Liver (tissue), 8 donors: ENCODE measurements at regions not wholly inside any gene's neighbourhood (a gene's known extent, or its start where the extent isn't known, plus 50 kb on each side); places are given as distances from the start of the nearest gene placed in this dataset.
"Not testable (repeated sequence)": the region's sequence is repeated elsewhere in the genome, so short reads cannot be mapped to it uniquely, and the experiment has no call there.

Source experiments
- DNase-seq: peaks from one replicate; pipeline ENCODE4 v3.0.0-alpha.2; 2017; ENCODE audit warnings: low spot score
- H3K27ac ChIP-seq, 2 donors: one replicate each; pipeline ENCODE4 v1.7.0; 2013; ENCODE audit warnings: inconsistent platforms in 2 of 2, low read length in 2 of 2, control low read depth in 1 of 2, low read depth in 1 of 2, mild to moderate bottlenecking in 1 of 2
- H3K27me3 ChIP-seq, 4 donors: one replicate each; pipeline versions ENCODE4 v1.6.1 to v1.7.0; 2013; ENCODE audit warnings: low read length in 3 of 4, inconsistent platforms in 1 of 4, mild to moderate bottlenecking in 1 of 4, moderate library complexity in 1 of 4; ENCODE audit not compliant: control insufficient read depth in 4 of 4, insufficient read depth in 4 of 4
- H3K36me3 ChIP-seq, 4 donors: one replicate each; pipeline versions ENCODE4 v1.6.1 to v1.7.0; 2013; ENCODE audit warnings: low read length in 3 of 4, mild to moderate bottlenecking in 3 of 4, low read depth in 1 of 4, moderate library complexity in 1 of 4; ENCODE audit not compliant: control insufficient read depth in 4 of 4, insufficient read depth in 3 of 4
- H3K4me1 ChIP-seq, 4 donors: one replicate each; pipeline versions ENCODE4 v1.6.1 to v1.7.0; 2013; ENCODE audit warnings: low read length in 3 of 4, mild to moderate bottlenecking in 3 of 4, moderate library complexity in 1 of 4; ENCODE audit not compliant: control insufficient read depth in 4 of 4, insufficient read depth in 4 of 4
- H3K4me3 ChIP-seq, 3 donors: one replicate each; pipeline versions ENCODE4 v1.6.1 to v1.7.0; 2013; ENCODE audit warnings: low read length in 3 of 3, control low read depth in 1 of 3, low read depth in 1 of 3, mild to moderate bottlenecking in 1 of 3
- H3K9ac ChIP-seq, 2 donors: one replicate each; pipeline ENCODE4 v1.7.0; 2013; ENCODE audit warnings: low read length in 2 of 2, mild to moderate bottlenecking in 2 of 2, moderate library complexity in 2 of 2, control low read depth in 1 of 2, low read depth in 1 of 2
- H3K9me3 ChIP-seq, 4 donors: one replicate each; pipeline versions ENCODE4 v1.6.1 to v1.7.0; 2013; ENCODE audit warnings: low read length in 3 of 4; ENCODE audit not compliant: control insufficient read depth in 4 of 4
- EGR1 ChIP-seq, 2 donors: IDR thresholded peaks; 2 replicates each; pipeline ENCODE4 v1.6.1; 2016 to 2018; ENCODE audit warnings: antibody characterized with exemption in 2 of 2, low read depth in 2 of 2
- FOXA1 ChIP-seq: IDR thresholded peaks from 2 replicates; pipeline ENCODE4 v1.6.1; 2016; ENCODE audit warnings: antibody characterized with exemption
- FOXA2 ChIP-seq: IDR thresholded peaks from 2 replicates; pipeline ENCODE4 v1.6.1; 2016; ENCODE audit warnings: antibody characterized with exemption
- GABPA ChIP-seq, 2 donors: IDR thresholded peaks in 1 of 2; conservative IDR thresholded peaks in 1 of 2; 2 replicates each; pipeline ENCODE4 v1.6.1; 2016; ENCODE audit warnings: antibody characterized with exemption in 2 of 2, mild to moderate bottlenecking in 1 of 2, moderate library complexity in 1 of 2
- HNF4A ChIP-seq, 2 donors: conservative IDR thresholded peaks; 2 replicates each; pipeline ENCODE4 v1.6.1; 2016; ENCODE audit warnings: antibody characterized with exemption in 2 of 2, mild to moderate bottlenecking in 2 of 2
- HNF4G ChIP-seq: IDR thresholded peaks from 2 replicates; pipeline ENCODE4 v1.6.1; 2016; ENCODE audit warnings: antibody characterized with exemption
- JUND ChIP-seq, 2 donors: IDR thresholded peaks; 2 replicates each; pipeline ENCODE4 v1.6.1; 2016; ENCODE audit warnings: antibody characterized with exemption in 2 of 2
- NR2F2 ChIP-seq: IDR thresholded peaks from 2 replicates; pipeline ENCODE4 v1.6.1; 2016; ENCODE audit warnings: antibody characterized with exemption
- RAD21 ChIP-seq, 2 donors: IDR thresholded peaks; 2 replicates each; pipeline ENCODE4 v1.6.1; 2016; ENCODE audit warnings: antibody characterized with exemption in 2 of 2, mild to moderate bottlenecking in 2 of 2
- RXRA ChIP-seq, 2 donors: IDR thresholded peaks; 2 replicates each; pipeline ENCODE4 v1.6.1; 2017 to 2018; ENCODE audit warnings: antibody characterized with exemption in 2 of 2, mild to moderate bottlenecking in 1 of 2
- SP1 ChIP-seq: IDR thresholded peaks from 2 replicates; pipeline ENCODE4 v1.6.1; 2018; ENCODE audit warnings: antibody characterized with exemption, mild to moderate bottlenecking
- TAF1 ChIP-seq: conservative IDR thresholded peaks from 2 replicates; pipeline ENCODE4 v1.6.1; 2016; ENCODE audit warnings: antibody characterized with exemption, mild to moderate bottlenecking
- YY1 ChIP-seq: IDR thresholded peaks from 2 replicates; pipeline ENCODE4 v1.6.1; 2016; ENCODE audit warnings: antibody characterized with exemption, mild to moderate bottlenecking
- WGBS: extraction: QIAGEN DNeasy Blood & Tissue Kit; methylation state at CpG from one replicate; pipeline ENCODE4 v1.1.7; 2013; 5-methylcytosine and 5-hydroxymethylcytosine counted together
- TF ChIP-seq, protein P1 (sequence below): IDR thresholded peaks from 2 replicates; pipeline ENCODE4 v1.6.1; 2016; ENCODE audit warnings: antibody characterized with exemption
- TF ChIP-seq, protein P2 (sequence below): IDR thresholded peaks from 2 replicates; pipeline ENCODE4 v1.6.1; 2016; ENCODE audit warnings: antibody characterized with exemption
- TF ChIP-seq, protein P3 (sequence below): IDR thresholded peaks from 2 replicates; pipeline ENCODE4 v1.6.1; 2016; ENCODE audit warnings: antibody characterized with exemption
- TF ChIP-seq, protein P4 (sequence below): IDR thresholded peaks from 2 replicates; pipeline ENCODE4 v1.6.1; 2016; ENCODE audit warnings: antibody characterized with exemption, mild to moderate bottlenecking
- TF ChIP-seq, protein P5 (sequence below): fragments of 150-350 bp; IDR thresholded peaks from 2 replicates; pipeline ENCODE4 v1.5.1; 2017; ENCODE audit warnings: improper control_type of control experiment, low read depth, low read length; ENCODE audit not compliant: missing input control
- donor health status: healthy.
- donor health status: healthy.
- donor health status: healthy.
- donor health status: healthy.
- donor health status: healthy.

DNA sequence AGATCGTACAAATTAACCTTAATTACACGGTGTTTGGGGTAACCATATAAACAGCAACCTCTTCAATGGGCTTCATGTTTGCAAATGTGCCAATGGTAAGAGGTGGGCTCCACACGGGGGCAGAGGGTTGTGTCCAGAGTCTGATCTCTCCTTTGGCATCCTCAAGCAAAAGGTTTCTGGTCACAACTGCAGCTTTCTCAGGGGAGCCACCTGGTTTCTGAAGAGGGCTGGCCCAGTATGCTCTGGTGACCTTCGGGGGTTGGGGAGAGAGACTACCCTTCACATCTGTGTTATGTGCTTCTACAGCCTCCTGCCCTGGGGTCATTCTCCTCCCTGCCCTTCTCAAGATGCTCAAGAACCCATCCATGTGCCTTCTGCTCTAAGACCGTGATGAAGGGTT lies 259.6 kb downstream of the CRLF2 start (continued):
- TF ChIP-seq JUND (IDR thresholded peaks at IDR 0.05) = no peak

DNA sequence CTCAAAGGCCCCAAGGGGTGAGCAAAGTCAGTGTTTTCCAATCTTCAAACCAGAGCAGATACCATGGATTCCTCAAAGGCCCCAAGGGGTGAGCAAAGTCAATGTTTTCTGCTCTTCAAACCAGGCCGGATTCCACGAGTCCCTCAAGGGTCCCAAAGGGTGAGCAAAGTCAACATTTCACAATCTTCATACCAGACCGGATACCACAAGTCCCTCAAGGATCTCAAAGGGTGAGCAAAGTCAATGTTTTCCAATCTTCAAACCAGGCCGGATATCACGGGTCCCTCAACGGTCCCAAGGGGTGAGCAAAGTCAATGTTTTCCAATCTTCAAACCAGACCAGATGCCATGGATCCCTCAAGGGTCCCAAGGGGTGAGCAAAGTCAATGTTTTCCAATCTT lies 265.2 kb downstream of the CRLF2 start:
- 76% methylated on average over 6 of the region's 6 CpGs for WGBS
- not testable (repeated sequence) for H3K36me3 ChIP-seq, DNase-seq, H3K4me1 ChIP-seq, H3K9ac ChIP-seq, H3K27me3 ChIP-seq, H3K4me3 ChIP-seq, H3K9me3 ChIP-seq, H3K27ac ChIP-seq

DNA sequence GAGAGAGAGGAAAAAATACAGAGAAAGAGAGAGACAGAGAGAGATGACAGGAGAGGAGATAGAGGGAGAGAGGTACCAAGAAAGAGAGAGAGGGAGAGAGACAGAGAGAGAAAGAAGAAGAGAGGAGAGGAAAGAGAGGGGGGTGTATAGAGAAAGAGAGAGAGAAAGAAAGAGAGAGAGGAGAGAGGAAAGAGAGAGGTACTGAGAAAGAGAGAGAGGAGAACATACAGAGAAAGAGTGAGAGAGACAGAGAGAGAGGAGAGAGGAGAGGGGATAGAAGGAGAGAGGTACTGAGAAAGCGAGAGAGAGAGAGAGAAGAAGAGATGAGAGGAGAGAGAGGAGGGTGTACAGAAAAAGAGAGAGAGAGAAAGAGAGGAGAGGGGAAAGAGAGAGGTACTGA lies 269.4 kb downstream of the CRLF2 start:
- whole genome bisulfite sequencing = 53% methylated on average over 1 of the region's 1 CpG

More for the DNA sequence above, 269.4 kb downstream of the CRLF2 start:
- Histone ChIP-seq H3K9me3 (peaks cover 0 to 1% (median 0%) of the 10 kb centered on the region in 4 donors), H3K27me3 (peaks cover 0 to 3% (median 1%) of the 10 kb centered on the region in 4 donors), H3K4me1 (no peaks in the 10 kb centered on the region), H3K36me3 (no peaks in the 10 kb centered on the region), H3K9ac (no peak overlapping the region), H3K27ac (no peak overlapping the region), H3K4me3 (no peak overlapping the region)
- no peak for TF ChIP-seq RXRA (IDR thresholded peaks at IDR 0.05)
- TF ChIP-seq, protein P1, sequence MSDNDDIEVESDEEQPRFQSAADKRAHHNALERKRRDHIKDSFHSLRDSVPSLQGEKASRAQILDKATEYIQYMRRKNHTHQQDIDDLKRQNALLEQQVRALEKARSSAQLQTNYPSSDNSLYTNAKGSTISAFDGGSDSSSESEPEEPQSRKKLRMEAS = no peak
- TF ChIP-seq, protein P2, sequence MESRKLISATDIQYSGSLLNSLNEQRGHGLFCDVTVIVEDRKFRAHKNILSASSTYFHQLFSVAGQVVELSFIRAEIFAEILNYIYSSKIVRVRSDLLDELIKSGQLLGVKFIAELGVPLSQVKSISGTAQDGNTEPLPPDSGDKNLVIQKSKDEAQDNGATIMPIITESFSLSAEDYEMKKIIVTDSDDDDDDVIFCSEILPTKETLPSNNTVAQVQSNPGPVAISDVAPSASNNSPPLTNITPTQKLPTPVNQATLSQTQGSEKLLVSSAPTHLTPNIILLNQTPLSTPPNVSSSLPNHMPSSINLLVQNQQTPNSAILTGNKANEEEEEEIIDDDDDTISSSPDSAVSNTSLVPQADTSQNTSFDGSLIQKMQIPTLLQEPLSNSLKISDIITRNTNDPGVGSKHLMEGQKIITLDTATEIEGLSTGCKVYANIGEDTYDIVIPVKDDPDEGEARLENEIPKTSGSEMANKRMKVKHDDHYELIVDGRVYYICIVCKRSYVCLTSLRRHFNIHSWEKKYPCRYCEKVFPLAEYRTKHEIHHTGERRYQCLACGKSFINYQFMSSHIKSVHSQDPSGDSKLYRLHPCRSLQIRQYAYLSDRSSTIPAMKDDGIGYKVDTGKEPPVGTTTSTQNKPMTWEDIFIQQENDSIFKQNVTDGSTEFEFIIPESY = no peak
- TF ChIP-seq, protein P3, sequence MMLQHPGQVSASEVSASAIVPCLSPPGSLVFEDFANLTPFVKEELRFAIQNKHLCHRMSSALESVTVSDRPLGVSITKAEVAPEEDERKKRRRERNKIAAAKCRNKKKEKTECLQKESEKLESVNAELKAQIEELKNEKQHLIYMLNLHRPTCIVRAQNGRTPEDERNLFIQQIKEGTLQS = no peak
- TF ChIP-seq GABPA (IDR thresholded peaks at IDR 0.05 in 1 of 2, conservative IDR thresholded peaks at IDR 0.05 in 1 of 2) = no peak
- TF ChIP-seq RAD21 (IDR thresholded peaks at IDR 0.05) = no peak
- TF ChIP-seq NR2F2 = no peak
- TF ChIP-seq FOXA1 = no peak
- TF ChIP-seq, protein P4, sequence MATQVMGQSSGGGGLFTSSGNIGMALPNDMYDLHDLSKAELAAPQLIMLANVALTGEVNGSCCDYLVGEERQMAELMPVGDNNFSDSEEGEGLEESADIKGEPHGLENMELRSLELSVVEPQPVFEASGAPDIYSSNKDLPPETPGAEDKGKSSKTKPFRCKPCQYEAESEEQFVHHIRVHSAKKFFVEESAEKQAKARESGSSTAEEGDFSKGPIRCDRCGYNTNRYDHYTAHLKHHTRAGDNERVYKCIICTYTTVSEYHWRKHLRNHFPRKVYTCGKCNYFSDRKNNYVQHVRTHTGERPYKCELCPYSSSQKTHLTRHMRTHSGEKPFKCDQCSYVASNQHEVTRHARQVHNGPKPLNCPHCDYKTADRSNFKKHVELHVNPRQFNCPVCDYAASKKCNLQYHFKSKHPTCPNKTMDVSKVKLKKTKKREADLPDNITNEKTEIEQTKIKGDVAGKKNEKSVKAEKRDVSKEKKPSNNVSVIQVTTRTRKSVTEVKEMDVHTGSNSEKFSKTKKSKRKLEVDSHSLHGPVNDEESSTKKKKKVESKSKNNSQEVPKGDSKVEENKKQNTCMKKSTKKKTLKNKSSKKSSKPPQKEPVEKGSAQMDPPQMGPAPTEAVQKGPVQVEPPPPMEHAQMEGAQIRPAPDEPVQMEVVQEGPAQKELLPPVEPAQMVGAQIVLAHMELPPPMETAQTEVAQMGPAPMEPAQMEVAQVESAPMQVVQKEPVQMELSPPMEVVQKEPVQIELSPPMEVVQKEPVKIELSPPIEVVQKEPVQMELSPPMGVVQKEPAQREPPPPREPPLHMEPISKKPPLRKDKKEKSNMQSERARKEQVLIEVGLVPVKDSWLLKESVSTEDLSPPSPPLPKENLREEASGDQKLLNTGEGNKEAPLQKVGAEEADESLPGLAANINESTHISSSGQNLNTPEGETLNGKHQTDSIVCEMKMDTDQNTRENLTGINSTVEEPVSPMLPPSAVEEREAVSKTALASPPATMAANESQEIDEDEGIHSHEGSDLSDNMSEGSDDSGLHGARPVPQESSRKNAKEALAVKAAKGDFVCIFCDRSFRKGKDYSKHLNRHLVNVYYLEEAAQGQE = no peak
- TF ChIP-seq, protein P5, sequence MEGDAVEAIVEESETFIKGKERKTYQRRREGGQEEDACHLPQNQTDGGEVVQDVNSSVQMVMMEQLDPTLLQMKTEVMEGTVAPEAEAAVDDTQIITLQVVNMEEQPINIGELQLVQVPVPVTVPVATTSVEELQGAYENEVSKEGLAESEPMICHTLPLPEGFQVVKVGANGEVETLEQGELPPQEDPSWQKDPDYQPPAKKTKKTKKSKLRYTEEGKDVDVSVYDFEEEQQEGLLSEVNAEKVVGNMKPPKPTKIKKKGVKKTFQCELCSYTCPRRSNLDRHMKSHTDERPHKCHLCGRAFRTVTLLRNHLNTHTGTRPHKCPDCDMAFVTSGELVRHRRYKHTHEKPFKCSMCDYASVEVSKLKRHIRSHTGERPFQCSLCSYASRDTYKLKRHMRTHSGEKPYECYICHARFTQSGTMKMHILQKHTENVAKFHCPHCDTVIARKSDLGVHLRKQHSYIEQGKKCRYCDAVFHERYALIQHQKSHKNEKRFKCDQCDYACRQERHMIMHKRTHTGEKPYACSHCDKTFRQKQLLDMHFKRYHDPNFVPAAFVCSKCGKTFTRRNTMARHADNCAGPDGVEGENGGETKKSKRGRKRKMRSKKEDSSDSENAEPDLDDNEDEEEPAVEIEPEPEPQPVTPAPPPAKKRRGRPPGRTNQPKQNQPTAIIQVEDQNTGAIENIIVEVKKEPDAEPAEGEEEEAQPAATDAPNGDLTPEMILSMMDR = no peak
- TF ChIP-seq HNF4G = no peak
- TF ChIP-seq EGR1 (IDR thresholded peaks at IDR 0.05; ENCODE audit: low read depth in 2 of 2) = no peak
- TF ChIP-seq TAF1 = no peak
- no peak for TF ChIP-seq SP1
- TF ChIP-seq YY1 = no peak
- TF ChIP-seq HNF4A (conservative IDR thresholded peaks at IDR 0.05) = no peak
- no peak for TF ChIP-seq FOXA2
- no peak for TF ChIP-seq JUND (IDR thresholded peaks at IDR 0.05)
- no peak for DNase-seq
